Liver (tissue), 8 donors: ENCODE measurements at regions not wholly inside any gene's neighbourhood (a gene's known extent, or its start where the extent isn't known, plus 50 kb on each side); places are given as distances from the start of the nearest gene placed in this dataset.

ENCODE experiments used
- DNase-seq: peaks from one replicate; pipeline ENCODE4 v3.0.0-alpha.2; 2017; ENCODE audit warnings: low spot score
- H3K27ac ChIP-seq, 2 donors: one replicate each; pipeline ENCODE4 v1.7.0; 2013; ENCODE audit warnings: inconsistent platforms in 2 of 2, low read length in 2 of 2, control low read depth in 1 of 2, low read depth in 1 of 2, mild to moderate bottlenecking in 1 of 2
- H3K27me3 ChIP-seq, 4 donors: one replicate each; pipeline versions ENCODE4 v1.6.1 to v1.7.0; 2013; ENCODE audit warnings: low read length in 3 of 4, inconsistent platforms in 1 of 4, mild to moderate bottlenecking in 1 of 4, moderate library complexity in 1 of 4; ENCODE audit not compliant: control insufficient read depth in 4 of 4, insufficient read depth in 4 of 4
- H3K36me3 ChIP-seq, 4 donors: one replicate each; pipeline versions ENCODE4 v1.6.1 to v1.7.0; 2013; ENCODE audit warnings: low read length in 3 of 4, mild to moderate bottlenecking in 3 of 4, low read depth in 1 of 4, moderate library complexity in 1 of 4; ENCODE audit not compliant: control insufficient read depth in 4 of 4, insufficient read depth in 3 of 4
- H3K4me1 ChIP-seq, 4 donors: one replicate each; pipeline versions ENCODE4 v1.6.1 to v1.7.0; 2013; ENCODE audit warnings: low read length in 3 of 4, mild to moderate bottlenecking in 3 of 4, moderate library complexity in 1 of 4; ENCODE audit not compliant: control insufficient read depth in 4 of 4, insufficient read depth in 4 of 4
- H3K4me3 ChIP-seq, 3 donors: one replicate each; pipeline versions ENCODE4 v1.6.1 to v1.7.0; 2013; ENCODE audit warnings: low read length in 3 of 3, control low read depth in 1 of 3, low read depth in 1 of 3, mild to moderate bottlenecking in 1 of 3
- H3K9ac ChIP-seq, 2 donors: one replicate each; pipeline ENCODE4 v1.7.0; 2013; ENCODE audit warnings: low read length in 2 of 2, mild to moderate bottlenecking in 2 of 2, moderate library complexity in 2 of 2, control low read depth in 1 of 2, low read depth in 1 of 2
- H3K9me3 ChIP-seq, 4 donors: one replicate each; pipeline versions ENCODE4 v1.6.1 to v1.7.0; 2013; ENCODE audit warnings: low read length in 3 of 4; ENCODE audit not compliant: control insufficient read depth in 4 of 4
- ATF3 ChIP-seq: IDR thresholded peaks from 2 replicates; pipeline ENCODE4 v1.6.1; 2016; ENCODE audit warnings: antibody characterized with exemption
- CTCF ChIP-seq: fragments of 150-350 bp; IDR thresholded peaks from 2 replicates; pipeline ENCODE4 v1.5.1; 2017; ENCODE audit warnings: improper control_type of control experiment, low read depth, low read length; ENCODE audit not compliant: missing input control
- EGR1 ChIP-seq, 2 donors: IDR thresholded peaks; 2 replicates each; pipeline ENCODE4 v1.6.1; 2016 to 2018; ENCODE audit warnings: antibody characterized with exemption in 2 of 2, low read depth in 2 of 2
- FOXA2 ChIP-seq: IDR thresholded peaks from 2 replicates; pipeline ENCODE4 v1.6.1; 2016; ENCODE audit warnings: antibody characterized with exemption
- GABPA ChIP-seq, 2 donors: IDR thresholded peaks in 1 of 2; conservative IDR thresholded peaks in 1 of 2; 2 replicates each; pipeline ENCODE4 v1.6.1; 2016; ENCODE audit warnings: antibody characterized with exemption in 2 of 2, mild to moderate bottlenecking in 1 of 2, moderate library complexity in 1 of 2
- HNF4A ChIP-seq, 2 donors: conservative IDR thresholded peaks; 2 replicates each; pipeline ENCODE4 v1.6.1; 2016; ENCODE audit warnings: antibody characterized with exemption in 2 of 2, mild to moderate bottlenecking in 2 of 2
- HNF4G ChIP-seq: IDR thresholded peaks from 2 replicates; pipeline ENCODE4 v1.6.1; 2016; ENCODE audit warnings: antibody characterized with exemption
- JUND ChIP-seq, 2 donors: IDR thresholded peaks; 2 replicates each; pipeline ENCODE4 v1.6.1; 2016; ENCODE audit warnings: antibody characterized with exemption in 2 of 2
- MAX ChIP-seq: IDR thresholded peaks from 2 replicates; pipeline ENCODE4 v1.6.1; 2016; ENCODE audit warnings: antibody characterized with exemption
- NR2F2 ChIP-seq: IDR thresholded peaks from 2 replicates; pipeline ENCODE4 v1.6.1; 2016; ENCODE audit warnings: antibody characterized with exemption
- RAD21 ChIP-seq, 2 donors: IDR thresholded peaks; 2 replicates each; pipeline ENCODE4 v1.6.1; 2016; ENCODE audit warnings: antibody characterized with exemption in 2 of 2, mild to moderate bottlenecking in 2 of 2
- REST ChIP-seq: IDR thresholded peaks from 2 replicates; pipeline ENCODE4 v1.6.1; 2016; ENCODE audit warnings: antibody characterized with exemption, mild to moderate bottlenecking
- RXRA ChIP-seq, 2 donors: IDR thresholded peaks; 2 replicates each; pipeline ENCODE4 v1.6.1; 2017 to 2018; ENCODE audit warnings: antibody characterized with exemption in 2 of 2, mild to moderate bottlenecking in 1 of 2
- SP1 ChIP-seq: IDR thresholded peaks from 2 replicates; pipeline ENCODE4 v1.6.1; 2018; ENCODE audit warnings: antibody characterized with exemption, mild to moderate bottlenecking
- YY1 ChIP-seq: IDR thresholded peaks from 2 replicates; pipeline ENCODE4 v1.6.1; 2016; ENCODE audit warnings: antibody characterized with exemption, mild to moderate bottlenecking
- ZBTB33 ChIP-seq: IDR thresholded peaks from 2 replicates; pipeline ENCODE4 v1.6.1; 2016; ENCODE audit warnings: antibody characterized with exemption
- WGBS: extraction: QIAGEN DNeasy Blood & Tissue Kit; methylation state at CpG from one replicate; pipeline ENCODE4 v1.1.7; 2013; 5-methylcytosine and 5-hydroxymethylcytosine counted together
- donor health status: healthy.
- donor health status: healthy.
- donor health status: healthy.
- donor health status: healthy.
- donor health status: healthy.

- no peak for DNase-seq
- no peak overlapping the region for H3K4me3 ChIP-seq
- peaks cover 0 to 2% (median 0%) of the 10 kb centered on the region in 4 donors for H3K27me3 ChIP-seq
- 80% methylated on average over 6 of the region's 6 CpGs for WGBS
- no peak overlapping the region for H3K9ac ChIP-seq
- no peak overlapping the region for H3K27ac ChIP-seq
- no peaks in the 10 kb centered on the region for H3K9me3 ChIP-seq
- H3K36me3 ChIP-seq, result no peaks in the 10 kb centered on the region
- TF ChIP-seq REST, result no peak
- no peak for TF ChIP-seq RAD21 (IDR thresholded peaks at IDR 0.05)
- TF ChIP-seq EGR1 (IDR thresholded peaks at IDR 0.05; ENCODE audit: low read depth in 2 of 2), result no peak
- no peak for TF ChIP-seq HNF4G
- TF ChIP-seq ATF3, result no peak
- no peak for TF ChIP-seq YY1
- no peak for TF ChIP-seq CTCF
- no peak for TF ChIP-seq MAX
- TF ChIP-seq GABPA (IDR thresholded peaks at IDR 0.05 in 1 of 2, conservative IDR thresholded peaks at IDR 0.05 in 1 of 2), result no peak
- TF ChIP-seq HNF4A (conservative IDR thresholded peaks at IDR 0.05), result no peak
- TF ChIP-seq NR2F2, result no peak
- no peaks in the 10 kb centered on the region for H3K4me1 ChIP-seq
Measured at GRCh38 chr9:14499976-14500375, 186.0 kb upstream of the NFIB start.

- H3K27ac ChIP-seq, result no peak overlapping the region
- H3K27me3 ChIP-seq, result peaks cover 0 to 2% (median 0%) of the 10 kb centered on the region in 4 donors
- no peaks in the 10 kb centered on the region for H3K36me3 ChIP-seq
- no peak overlapping the region for H3K4me3 ChIP-seq
- H3K4me1 ChIP-seq, result no peaks in the 10 kb centered on the region
- WGBS, result 80% methylated on average over 5 of the region's 5 CpGs
- DNase-seq, result no peak
- TF ChIP-seq HNF4A (conservative IDR thresholded peaks at IDR 0.05) (no peak), CTCF (no peak), SP1 (no peak), HNF4G (no peak), FOXA2 (no peak), REST (no peak), NR2F2 (no peak), JUND (IDR thresholded peaks at IDR 0.05) (no peak), EGR1 (IDR thresholded peaks at IDR 0.05; ENCODE audit: low read depth in 2 of 2) (no peak), GABPA (IDR thresholded peaks at IDR 0.05 in 1 of 2, conservative IDR thresholded peaks at IDR 0.05 in 1 of 2) (no peak), ATF3 (no peak), RXRA (IDR thresholded peaks at IDR 0.05) (no peak), YY1 (no peak), RAD21 (IDR thresholded peaks at IDR 0.05) (no peak), ZBTB33 (no peak)
- no peaks in the 10 kb centered on the region for H3K9me3 ChIP-seq
- H3K9ac ChIP-seq, result no peak overlapping the region
Measured at GRCh38 chr9:14498824-14499223, 184.9 kb upstream of the NFIB start.
